ENCODE measurements at regions not wholly inside any gene's neighbourhood (a gene's known extent, or its start where the extent isn't known, plus 50 kb on each side); places are given as distances from the start of the nearest gene placed in this dataset.

- no peak for TF ChIP-seq CTCF (conservative IDR thresholded peaks at IDR 0.05; ENCODE audit: low read depth, low read length)
- no peak for TF ChIP-seq EZH2 (IDR thresholded peaks at IDR 0.05; ENCODE audit: borderline replicate concordance, low read depth, low read length, poor library complexity, severe bottlenecking)
These were observed 114.9 kb upstream of the SLC34A2 start for GRCh38 chr4:25540734-25541133.

Measured in A673 (cell line).